22Rv1 (cell line): ENCODE measurements at regions not wholly inside any gene's neighbourhood (a gene's known extent, or its start where the extent isn't known, plus 50 kb on each side); places are given as distances from the start of the nearest gene placed in this dataset.
A peak's percentile ranks its signal among the peaks of the same experiment; 100 is the strongest.

Experiments
- CTCF ChIP-seq: fragments of 450-650 bp; IDR thresholded peaks from 2 replicates; pipeline ENCODE4 v1.5.1; 2017; ENCODE audit warnings: mild to moderate bottlenecking
- ZFX ChIP-seq: fragments of 450-650 bp; IDR thresholded peaks from 2 replicates; pipeline ENCODE4 v1.6.1; 2017; ENCODE audit warnings: antibody characterized with exemption, borderline replicate concordance

DNA sequence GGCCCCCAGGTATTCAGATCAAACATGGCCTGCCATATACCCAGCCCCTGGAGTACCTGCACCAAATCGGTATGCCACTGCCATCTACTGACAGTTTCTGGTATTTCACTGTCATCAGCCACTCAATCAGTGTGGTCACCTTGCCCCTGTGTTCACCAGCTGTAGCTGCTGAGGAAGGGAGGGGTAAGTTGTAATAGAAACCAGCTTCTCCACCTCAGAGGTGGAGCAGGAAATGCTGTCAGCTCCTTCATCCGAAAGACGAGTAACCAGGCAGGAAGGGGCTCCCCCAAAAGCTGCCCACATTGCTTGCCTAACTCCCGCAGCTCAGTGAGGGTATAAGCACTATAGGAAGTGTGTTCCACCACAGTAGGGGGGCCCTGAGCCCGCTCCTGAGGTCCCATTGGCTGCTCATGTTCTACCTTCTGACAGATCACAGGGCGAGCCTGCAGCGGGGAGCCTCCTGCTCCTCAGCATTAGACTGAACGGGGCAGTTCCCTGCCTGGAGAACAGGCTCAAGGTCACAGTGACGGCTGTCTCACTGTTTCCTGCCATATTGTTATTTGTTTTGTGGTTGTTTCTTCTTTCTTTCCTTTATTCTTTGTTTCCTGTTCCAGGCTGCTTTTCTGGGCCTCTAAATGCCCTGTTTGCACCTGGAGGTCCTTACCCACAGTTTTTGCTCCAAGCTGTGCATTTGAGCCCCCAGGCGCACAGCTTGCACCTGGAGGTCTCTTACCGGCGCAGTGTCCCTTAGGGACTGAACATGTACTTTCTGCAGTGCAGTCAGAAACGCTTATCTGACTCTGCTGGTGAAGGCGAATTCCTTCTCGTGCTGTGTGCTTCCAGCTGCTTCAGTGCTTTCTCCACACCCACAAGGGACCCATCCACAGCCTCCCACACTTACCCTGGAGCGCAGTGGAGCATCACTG is 1638.3 kb downstream of the MRPL39 start:
- TF ChIP-seq CTCF (peak; percentile 81), ZFX (no peak)
